HG02798 (cell line): ENCODE measurements at regions not wholly inside any gene's neighbourhood (a gene's known extent, or its start where the extent isn't known, plus 50 kb on each side); places are given as distances from the start of the nearest gene placed in this dataset.

ENCODE experiments used
- ATAC-seq: cut with Tn5 transposase; IDR thresholded peaks from one replicate; pipeline ENCODE4 v1.9.1; 2021; ENCODE audit warnings: mild to moderate bottlenecking; ENCODE audit not compliant: unreplicated experiment, poor library complexity

- no peak for ATAC-seq
Measured at GRCh38 chr1:10953505-10954193, 58.8 kb upstream of the TARDBP start.

GRCh38 chr1:10957133-10957532, 55.3 kb upstream of the TARDBP start:
- ATAC-seq = no peak

GRCh38 chr1:10958614-10959013, 53.8 kb upstream of the TARDBP start:
- no peak for ATAC-seq

GRCh38 chr1:10960411-10961299, 51.8 kb upstream of the TARDBP start:
- peak; percentile 42 for ATAC-seq

DNA sequence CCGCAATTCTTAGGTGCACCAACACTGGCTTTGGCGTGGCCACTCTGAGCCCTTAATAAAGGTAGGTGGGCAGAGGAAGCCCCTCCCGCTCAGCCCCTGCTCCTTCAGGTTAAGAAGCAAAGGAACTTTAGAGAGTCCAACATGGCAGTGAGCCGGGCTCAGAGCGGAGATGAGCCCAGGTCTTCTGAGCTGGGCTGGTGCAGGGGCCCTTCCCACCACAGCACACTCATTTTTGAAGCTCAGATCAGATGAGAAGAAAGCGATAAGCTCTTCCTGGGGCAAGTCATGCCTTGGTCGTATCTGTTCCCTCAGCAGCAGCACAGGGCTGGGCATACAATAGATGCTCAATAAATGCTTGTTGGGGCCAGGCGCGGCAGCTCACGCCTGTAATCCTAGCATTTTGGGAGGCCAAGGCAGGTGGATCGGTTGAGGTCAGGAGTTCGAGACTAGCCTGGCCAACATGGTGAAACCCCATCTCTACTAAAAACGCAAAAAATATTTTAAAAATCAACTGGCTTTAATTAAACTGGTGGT, 51.1 kb upstream of the TARDBP start:
- peak; percentile 3 for ATAC-seq

DNA sequence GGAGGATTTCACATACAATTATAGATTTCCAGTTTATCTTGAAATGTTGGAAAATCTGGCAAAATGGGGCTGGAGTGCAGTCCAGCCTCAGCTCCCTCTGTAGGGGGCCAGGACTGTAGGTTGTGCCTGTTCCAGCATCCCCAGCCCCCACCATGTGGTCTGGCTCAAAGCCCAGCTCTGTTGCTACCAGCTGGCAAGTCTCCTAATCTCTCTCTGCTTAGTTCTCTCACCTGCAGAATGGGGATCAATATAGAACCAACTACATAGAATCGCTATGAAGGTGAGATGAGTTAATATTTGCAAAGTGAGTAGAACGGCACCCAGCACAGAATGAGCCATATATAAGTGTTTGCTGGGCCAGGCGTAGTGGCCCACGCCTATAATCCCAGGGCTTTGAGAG, 50.0 kb upstream of the TARDBP start:
- no peak for ATAC-seq
